ENCODE measurements at regions not wholly inside any gene's neighbourhood (a gene's known extent, or its start where the extent isn't known, plus 50 kb on each side); places are given as distances from the start of the nearest gene placed in this dataset.
"Not testable (repeated sequence)": the region's sequence is repeated elsewhere in the genome, so short reads cannot be mapped to it uniquely, and the experiment has no call there.

DNA sequence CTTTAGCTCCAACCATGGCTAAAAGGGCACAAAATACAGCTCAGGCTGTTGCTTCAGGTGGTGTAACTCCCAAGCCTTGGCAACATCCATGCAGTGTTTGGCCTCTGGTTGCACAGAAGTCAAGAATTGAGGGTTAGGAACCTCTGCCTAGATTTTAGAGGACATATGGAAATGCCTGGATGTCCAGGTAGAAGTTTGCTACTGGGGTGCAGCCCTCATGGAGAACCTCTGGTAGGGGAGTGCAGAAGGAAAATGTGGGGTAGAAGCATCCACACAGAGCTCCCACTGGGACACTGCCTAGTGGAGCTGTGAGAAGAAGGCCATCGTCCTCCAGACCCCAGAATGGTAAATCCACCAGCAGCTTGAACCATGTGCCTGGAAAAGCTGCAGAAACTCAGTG lies 1453.8 kb upstream of the EYS start:
- DNase-seq = no peak

DNA sequence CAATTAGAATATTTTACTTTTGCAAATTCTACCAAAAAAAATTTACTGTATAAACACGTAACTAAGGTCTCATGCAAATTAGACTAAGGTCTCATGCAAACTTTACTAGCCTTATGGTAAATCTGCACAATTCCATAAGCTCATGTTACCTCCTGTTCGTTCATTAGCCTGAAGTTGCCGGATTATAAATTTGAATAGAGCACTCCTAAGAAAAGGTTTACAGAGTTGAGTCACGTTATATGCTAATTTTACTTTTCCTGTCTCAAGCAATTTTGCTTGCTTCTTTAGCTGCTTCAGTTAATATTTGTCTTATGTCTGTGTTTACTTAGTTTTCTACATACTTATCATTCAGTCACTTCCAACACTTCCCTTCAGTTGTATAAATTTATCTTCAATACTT lies 1434.0 kb upstream of the EYS start:
- DNase-seq = no peak

DNA sequence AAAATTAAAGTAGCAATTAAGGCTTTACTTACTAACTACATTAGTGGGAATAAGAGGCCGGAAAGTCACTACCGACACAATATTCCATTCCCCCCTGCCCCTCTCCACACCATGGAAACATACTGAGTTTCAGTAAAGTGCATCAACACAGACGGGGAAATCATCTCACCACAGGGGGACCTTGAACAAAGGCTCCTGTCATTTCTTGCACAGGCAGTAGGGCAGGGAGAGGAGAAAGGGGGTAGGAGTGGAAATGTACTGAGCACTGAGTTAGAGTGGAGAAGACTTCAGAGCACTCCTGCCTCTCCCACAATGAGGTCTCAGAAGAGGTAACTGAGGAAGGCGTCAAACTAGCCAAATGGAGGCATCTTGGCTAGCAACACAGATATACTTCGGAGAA lies 1426.9 kb upstream of the EYS start:
- DNase-seq = no peak

DNA sequence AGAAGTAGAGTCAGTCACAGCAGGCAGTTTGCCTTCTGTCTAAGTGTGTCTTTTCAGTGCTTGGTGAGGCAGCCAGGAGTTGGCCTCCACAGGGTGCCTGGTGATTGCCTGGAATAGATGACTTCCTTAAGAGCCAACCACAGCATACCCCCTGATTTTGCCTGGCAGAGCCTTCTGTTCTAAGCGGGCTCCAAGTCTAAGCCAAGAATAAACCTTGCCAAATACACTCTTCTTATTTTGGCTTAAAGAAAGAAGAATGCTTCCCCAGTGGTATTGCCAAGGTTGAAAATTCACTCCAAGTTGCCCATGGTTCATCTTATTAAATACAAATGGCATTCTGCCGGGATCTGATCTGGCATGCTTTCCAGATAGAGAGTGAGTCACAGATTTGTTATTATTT lies 1424.8 kb upstream of the EYS start:
- no peak for DNase-seq

GRCh38 chr6:67129780-67130179 lies 1422.8 kb upstream of the EYS start:
- no peak for DNase-seq

- DNase-seq = no peak
These were observed 1420.0 kb upstream of the EYS start for GRCh38 chr6:67127041-67127440.

- peak; percentile 1 for DNase-seq
These were observed 1414.1 kb upstream of the EYS start for GRCh38 chr6:67121115-67121514.

- DNase-seq = no peak
These were observed 1405.1 kb upstream of the EYS start for GRCh38 chr6:67112120-67112519.

GRCh38 chr6:67102743-67103142 lies 1395.7 kb upstream of the EYS start:
- DNase-seq = no peak

DNA sequence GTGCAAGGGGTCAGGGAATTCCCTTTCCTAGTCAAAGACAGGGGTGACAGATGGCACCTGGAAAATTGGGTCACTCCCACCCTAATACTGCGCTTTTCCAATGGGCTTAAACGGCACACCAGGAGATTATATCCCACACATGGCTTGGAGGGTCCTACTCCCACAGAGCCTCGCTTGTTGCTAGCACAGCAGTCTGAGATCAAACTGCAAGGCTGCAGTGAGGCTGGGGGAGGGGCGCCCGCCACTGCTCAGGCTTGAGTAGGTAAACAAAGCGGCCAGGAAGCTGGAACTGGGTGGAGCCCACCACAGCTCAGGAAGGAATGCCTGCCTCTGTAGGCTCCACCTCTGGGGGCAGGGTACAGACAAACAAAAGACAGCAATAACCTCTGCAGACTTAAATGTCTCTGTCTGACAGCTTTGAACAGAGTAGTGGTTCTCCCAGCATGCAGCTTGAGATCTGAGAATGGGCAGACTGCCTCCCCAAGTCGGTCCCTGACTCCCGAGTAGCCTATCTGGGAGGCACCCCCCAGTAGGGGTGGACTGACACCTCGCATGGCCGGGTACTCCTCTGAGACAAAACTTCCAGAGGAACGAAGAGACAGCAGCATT lies 1388.7 kb upstream of the EYS start:
- not testable (repeated sequence) for DNase-seq

DNA sequence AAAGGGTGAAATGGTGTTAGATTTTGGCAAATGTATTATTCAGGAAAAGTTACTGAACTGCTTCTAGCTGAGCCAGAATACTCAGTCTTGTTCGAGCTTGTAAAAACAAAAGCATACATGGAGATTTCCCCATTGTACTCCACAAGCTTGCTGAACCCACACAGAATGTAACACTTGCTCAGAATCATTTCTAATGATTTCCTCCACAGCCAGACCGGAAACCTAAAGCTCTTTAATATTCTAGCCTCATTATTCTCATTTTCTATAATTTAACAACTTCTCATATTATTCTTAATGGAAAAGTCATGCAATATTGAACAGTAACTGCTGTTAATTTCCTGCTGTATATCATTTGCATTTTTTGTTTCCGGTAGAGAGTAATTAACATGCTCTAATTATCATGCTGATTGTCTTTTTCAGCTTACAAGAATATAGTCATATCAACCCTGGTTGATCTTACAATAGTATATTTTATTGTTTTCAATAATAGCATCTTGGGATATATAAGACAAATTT lies 1387.5 kb upstream of the EYS start:
- no peak for DNase-seq

GRCh38 chr6:67073938-67074337 lies 1366.9 kb upstream of the EYS start:
- DNase-seq = no peak

- DNase-seq = no peak
These were observed 1361.8 kb upstream of the EYS start for GRCh38 chr6:67068781-67069180.

GRCh38 chr6:67064323-67064722 lies 1357.3 kb upstream of the EYS start:
- no peak for DNase-seq

DNA sequence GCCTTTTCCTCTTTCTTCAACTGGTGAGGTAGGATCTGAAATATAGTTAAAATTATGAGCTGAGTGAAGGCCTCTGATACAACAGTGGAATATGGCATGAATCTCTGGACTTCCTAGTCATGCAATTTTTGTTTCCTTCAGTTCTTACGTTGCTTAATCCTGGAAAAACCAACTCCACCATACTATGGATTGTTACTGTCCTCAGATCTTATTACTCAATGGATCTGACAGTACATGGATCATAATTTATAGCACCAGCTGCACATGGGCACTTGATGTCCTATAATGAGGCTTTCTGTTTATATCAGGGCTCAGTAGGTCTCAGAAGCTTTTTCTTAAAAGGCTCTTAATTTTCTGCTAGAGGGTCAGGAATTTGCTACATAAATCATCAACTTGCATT lies 1341.0 kb upstream of the EYS start:
- DNase-seq = no peak

DNA sequence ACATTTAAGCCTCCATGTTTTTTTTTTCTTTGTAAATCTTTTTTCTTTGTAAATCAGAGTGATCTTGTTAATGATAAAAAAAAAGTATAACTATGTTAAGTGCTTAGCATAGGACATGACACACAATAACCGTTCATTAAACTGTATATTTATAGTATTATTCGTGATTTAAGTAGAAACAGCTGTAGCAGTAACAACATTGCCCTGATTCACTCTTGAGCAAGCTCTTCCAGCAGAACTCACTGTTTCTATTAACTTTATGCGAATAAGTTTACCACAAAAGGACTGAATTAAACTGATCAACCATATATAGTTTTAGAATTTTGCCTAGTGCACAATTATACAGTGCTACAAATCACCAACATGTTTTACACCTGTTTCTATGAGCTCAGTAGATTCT lies 1338.0 kb upstream of the EYS start:
- DNase-seq = no peak

GRCh38 chr6:67031451-67031850 lies 1324.4 kb upstream of the EYS start:
- no peak for DNase-seq

- no peak for DNase-seq
These were observed 1323.8 kb upstream of the EYS start for GRCh38 chr6:67030861-67031260.

DNA sequence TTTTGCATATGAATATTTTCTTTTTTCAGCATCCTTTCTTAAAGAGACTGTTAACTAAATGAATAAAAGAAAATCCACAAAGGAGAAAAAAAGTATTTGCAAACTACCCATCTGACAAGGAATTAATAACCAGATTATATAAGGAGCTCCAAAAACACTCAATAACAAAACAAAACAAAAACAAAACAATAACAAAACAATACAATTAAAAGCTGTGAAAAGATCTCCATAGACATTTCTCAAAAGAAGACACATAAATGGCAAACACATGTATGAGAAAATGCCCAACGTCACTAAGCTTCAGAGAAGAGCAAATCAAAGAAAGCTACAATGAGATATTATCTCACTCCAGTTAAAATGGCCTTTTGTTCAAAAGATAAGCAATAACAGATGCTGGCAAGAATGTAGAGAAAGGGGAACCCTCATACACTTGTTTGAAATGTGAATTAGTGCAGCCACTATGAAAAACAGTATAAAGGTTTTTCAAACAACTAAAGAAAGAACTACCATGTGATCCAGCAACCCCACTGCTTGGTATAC lies 1310.0 kb upstream of the EYS start:
- DNase-seq = no peak

DNA sequence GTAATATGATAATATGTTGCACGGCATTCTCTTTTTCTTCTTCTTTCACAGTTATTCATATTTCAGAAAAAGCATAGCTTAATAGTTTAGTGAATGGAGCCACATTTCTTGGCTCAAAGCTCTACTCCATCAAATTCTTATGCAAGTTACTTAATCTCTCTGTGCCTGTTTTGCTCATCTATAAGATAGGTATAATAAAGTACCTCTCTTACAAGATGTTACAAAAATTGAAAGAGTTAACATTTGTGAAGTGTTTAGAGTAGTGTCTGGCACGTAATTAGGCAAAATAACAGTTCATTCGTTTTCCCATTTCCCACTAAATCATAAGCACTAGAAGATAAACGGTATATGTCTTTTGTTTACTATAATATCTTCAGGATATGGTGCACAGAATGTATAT lies 1304.4 kb upstream of the EYS start:
- DNase-seq = no peak

DNA sequence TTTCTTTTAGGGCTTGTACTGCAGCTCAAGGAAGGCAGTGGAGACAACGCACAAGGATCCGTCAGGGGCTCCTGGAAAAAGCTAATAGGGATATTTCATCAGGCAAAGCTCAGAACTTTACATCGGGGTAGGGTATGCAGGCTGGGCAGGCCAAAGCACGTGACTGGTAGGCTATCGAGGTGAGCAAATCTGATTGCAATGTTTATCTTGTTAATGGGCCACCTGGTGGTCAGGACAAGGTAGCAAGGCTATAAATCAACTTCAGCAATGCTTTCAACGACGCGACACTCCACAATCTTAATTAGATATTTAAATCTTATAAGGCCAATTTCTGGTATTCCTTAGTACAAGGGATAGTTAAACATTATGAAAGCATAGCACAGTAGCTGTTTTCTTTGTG lies 1302.8 kb upstream of the EYS start:
- DNase-seq = no peak

DNA sequence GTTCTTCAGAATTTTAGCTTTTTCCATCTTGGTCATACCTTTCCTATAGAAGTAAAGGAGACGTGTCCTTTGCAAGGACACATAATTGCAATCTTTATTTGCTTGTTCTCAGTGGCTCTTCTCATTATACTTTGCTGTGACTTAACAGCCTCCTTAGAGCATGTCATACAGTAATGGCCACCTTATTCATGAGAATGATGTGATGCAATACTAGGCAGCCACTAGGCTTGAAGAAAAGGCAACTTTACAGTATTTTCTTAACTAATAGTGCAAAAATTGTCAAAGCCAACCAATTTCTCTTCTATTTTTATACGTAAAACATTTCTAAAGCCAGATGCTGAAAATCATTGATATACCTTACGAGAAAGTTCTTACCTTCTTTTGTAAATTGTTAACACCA lies 1296.8 kb upstream of the EYS start:
- DNase-seq = no peak

DNA sequence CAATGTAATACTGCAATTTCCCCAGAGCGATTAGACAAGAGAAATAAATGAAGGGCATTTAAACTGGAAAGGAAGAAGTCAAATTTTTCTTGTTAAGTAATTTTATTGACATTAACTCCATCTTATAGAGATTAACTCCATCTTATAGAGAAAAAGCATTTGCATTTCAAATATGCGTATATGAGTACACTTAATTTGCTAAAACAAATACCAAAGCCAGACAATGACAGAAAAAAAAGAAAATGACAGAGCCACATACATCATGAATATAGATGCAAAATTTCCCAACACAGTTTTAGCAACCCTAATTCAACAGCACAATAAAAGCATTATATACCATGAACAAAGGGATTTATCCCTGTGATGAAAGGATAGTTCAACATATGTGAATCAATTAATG lies 1293.1 kb upstream of the EYS start:
- no peak for DNase-seq

- not testable (repeated sequence) for DNase-seq
These were observed 1290.6 kb upstream of the EYS start for GRCh38 chr6:66997579-66997978.

DNA sequence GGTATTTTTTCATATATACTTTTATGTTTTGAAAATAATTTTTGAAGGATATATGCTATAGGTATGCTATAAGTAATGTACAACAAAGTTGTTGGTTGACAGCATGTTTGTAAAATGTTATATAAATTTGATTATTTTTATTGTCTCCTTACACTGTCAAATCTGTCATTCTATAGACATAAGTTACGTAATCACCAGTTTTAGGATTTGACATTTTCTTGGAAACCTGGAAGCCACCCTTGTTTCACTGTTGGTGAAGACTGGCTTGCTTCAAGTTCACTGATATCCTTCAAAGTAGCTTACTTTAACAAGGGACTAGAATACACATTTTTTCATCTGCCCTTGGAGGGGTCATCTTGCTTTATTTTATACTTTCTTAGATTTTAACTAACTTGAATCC lies 1288.6 kb upstream of the EYS start:
- DNase-seq = no peak
